TTC549 (cell line): ENCODE measurements at regions not wholly inside any gene's neighbourhood (a gene's known extent, or its start where the extent isn't known, plus 50 kb on each side); places are given as distances from the start of the nearest gene placed in this dataset.
A peak's percentile ranks its signal among the peaks of the same experiment; 100 is the strongest.
"Not testable (repeated sequence)": the region's sequence is repeated elsewhere in the genome, so short reads cannot be mapped to it uniquely, and the experiment has no call there.

ENCODE experiments used
- FAIRE-seq: peaks from 2 replicates; lab custom pipeline; 2012; peaks lifted over from hg19 to GRCh38; lab: Jason Lieb, UNC

- no peak for FAIRE-seq
Measured at GRCh38 chr6:3962291-3963280, 113.4 kb downstream of the FAM50B start.

GRCh38 chr6:3963426-3963825 lies 114.3 kb downstream of the FAM50B start:
- no peak for FAIRE-seq

GRCh38 chr6:3965071-3965718 lies 113.7 kb downstream of the FAM217A start:
- FAIRE-seq, result no peak

- FAIRE-seq, result no peak
Measured at GRCh38 chr6:3966426-3966825, 112.5 kb downstream of the FAM217A start.

GRCh38 chr6:3970097-3970496 lies 108.8 kb downstream of the FAM217A start:
- no peak for FAIRE-seq

GRCh38 chr6:3973152-3973551 lies 105.8 kb downstream of the FAM217A start:
- FAIRE-seq, result not testable (repeated sequence)

- peak; percentile 68 for FAIRE-seq
Measured at GRCh38 chr6:3977875-3978711, 100.8 kb downstream of the FAM217A start.

- not testable (repeated sequence) for FAIRE-seq
Measured at GRCh38 chr6:3978966-3979365, 100.0 kb downstream of the FAM217A start.

- FAIRE-seq, result no peak
Measured at GRCh38 chr6:3981917-3982316, 97.0 kb downstream of the FAM217A start.

- no peak for FAIRE-seq
Measured at GRCh38 chr6:3983778-3984177, 95.2 kb downstream of the FAM217A start.

- FAIRE-seq, result no peak
Measured at GRCh38 chr6:3984494-3984893, 94.4 kb downstream of the FAM217A start.

GRCh38 chr6:3986241-3986640 lies 92.7 kb downstream of the FAM217A start:
- no peak for FAIRE-seq

GRCh38 chr6:3987053-3987452 lies 91.9 kb downstream of the FAM217A start:
- no peak for FAIRE-seq

GRCh38 chr6:3987576-3987975 lies 91.4 kb downstream of the FAM217A start:
- FAIRE-seq, result no peak

- no peak for FAIRE-seq
Measured at GRCh38 chr6:3990692-3991491, 88.0 kb downstream of the FAM217A start.

- no peak for FAIRE-seq
Measured at GRCh38 chr6:3991941-3992340, 87.0 kb downstream of the FAM217A start.

- FAIRE-seq, result no peak
Measured at GRCh38 chr6:3996349-3996748, 82.6 kb downstream of the FAM217A start.

- FAIRE-seq, result no peak
Measured at GRCh38 chr6:3997177-3997770, 81.7 kb downstream of the FAM217A start.

- FAIRE-seq, result no peak
Measured at GRCh38 chr6:3999800-4000661, 78.9 kb downstream of the FAM217A start.

GRCh38 chr6:4004249-4004648 lies 74.7 kb downstream of the FAM217A start:
- FAIRE-seq, result no peak
